ENCODE measurements at regions not wholly inside any gene's neighbourhood (a gene's known extent, or its start where the extent isn't known, plus 50 kb on each side); places are given as distances from the start of the nearest gene placed in this dataset.

DNA sequence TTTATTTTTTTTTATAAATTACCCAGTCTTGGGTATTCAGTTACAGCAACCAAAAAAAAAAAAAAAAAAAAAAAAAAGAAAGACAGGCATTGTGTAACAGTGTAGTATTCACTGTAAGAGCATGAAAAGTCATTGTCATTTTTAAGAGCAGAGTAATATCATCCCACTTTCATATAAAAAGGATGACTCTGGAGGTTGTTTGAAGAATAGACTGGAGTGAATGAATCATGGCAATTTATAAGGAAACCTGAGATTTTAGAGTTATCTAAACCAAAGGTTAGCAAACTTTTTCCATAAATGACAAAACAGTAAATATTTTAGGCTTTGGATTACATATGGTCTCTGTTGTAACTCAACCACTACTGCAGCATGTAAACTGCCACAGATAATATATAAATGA lies 794.9 kb downstream of the NTRK3 start:
- Histone ChIP-seq H3K27ac (no peak overlapping the region), H3K4me1 (no peaks in the 10 kb centered on the region), H3K4me3 (no peak overlapping the region), H3K9me3 (no peaks in the 10 kb centered on the region), H3K36me3 (no peaks in the 10 kb centered on the region), H3K27me3 (replicated peaks in 1 of 7) (no peaks in the 10 kb centered on the region)
- DNase-seq: no peak
- TF ChIP-seq POLR2AphosphoS5 (IDR thresholded peaks at IDR 0.05) (no peak), POLR2A (IDR thresholded peaks at IDR 0.05) (no peak)
- TF ChIP-seq, protein P1, sequence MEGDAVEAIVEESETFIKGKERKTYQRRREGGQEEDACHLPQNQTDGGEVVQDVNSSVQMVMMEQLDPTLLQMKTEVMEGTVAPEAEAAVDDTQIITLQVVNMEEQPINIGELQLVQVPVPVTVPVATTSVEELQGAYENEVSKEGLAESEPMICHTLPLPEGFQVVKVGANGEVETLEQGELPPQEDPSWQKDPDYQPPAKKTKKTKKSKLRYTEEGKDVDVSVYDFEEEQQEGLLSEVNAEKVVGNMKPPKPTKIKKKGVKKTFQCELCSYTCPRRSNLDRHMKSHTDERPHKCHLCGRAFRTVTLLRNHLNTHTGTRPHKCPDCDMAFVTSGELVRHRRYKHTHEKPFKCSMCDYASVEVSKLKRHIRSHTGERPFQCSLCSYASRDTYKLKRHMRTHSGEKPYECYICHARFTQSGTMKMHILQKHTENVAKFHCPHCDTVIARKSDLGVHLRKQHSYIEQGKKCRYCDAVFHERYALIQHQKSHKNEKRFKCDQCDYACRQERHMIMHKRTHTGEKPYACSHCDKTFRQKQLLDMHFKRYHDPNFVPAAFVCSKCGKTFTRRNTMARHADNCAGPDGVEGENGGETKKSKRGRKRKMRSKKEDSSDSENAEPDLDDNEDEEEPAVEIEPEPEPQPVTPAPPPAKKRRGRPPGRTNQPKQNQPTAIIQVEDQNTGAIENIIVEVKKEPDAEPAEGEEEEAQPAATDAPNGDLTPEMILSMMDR (IDR thresholded peaks at IDR 0.05 in 8 of 11, conservative IDR thresholded peaks at IDR 0.05 in 3 of 11): no peak
- intact Hi-C loops (cut with DNase I; ENCODE audit: low total_unique reads): no loop called here

GRCh38 chr15:87454860-87455259 lies 801.7 kb downstream of the NTRK3 start:
- no peak for DNase-seq
- 82 to 100% (median 93%) methylated on average over 1 of the region's 1 CpG for WGBS, 5 donors
- Histone ChIP-seq H3K36me3 (no peaks in the 10 kb centered on the region), H3K27me3 (replicated peaks in 1 of 7) (no peaks in the 10 kb centered on the region), H3K4me1 (no peaks in the 10 kb centered on the region), H3K27ac (no peak overlapping the region), H3K9me3 (peaks cover 0 to 11% (median 0%) of the 10 kb centered on the region in 8 donors), H3K4me3 (no peak overlapping the region)
- TF ChIP-seq POLR2A (IDR thresholded peaks at IDR 0.05) (no peak), POLR2AphosphoS5 (IDR thresholded peaks at IDR 0.05) (no peak)
- TF ChIP-seq, protein P1 (IDR thresholded peaks at IDR 0.05 in 8 of 11, conservative IDR thresholded peaks at IDR 0.05 in 3 of 11): no peak
- intact Hi-C loops (cut with DNase I; ENCODE audit: low total_unique reads): no loop called here

- Histone ChIP-seq H3K4me3 (no peak overlapping the region), H3K27me3 (replicated peaks in 1 of 7) (no peaks in the 10 kb centered on the region), H3K36me3 (no peaks in the 10 kb centered on the region), H3K4me1 (no peaks in the 10 kb centered on the region), H3K27ac (no peak overlapping the region), H3K9me3 (peaks cover 0 to 11% (median 0%) of the 10 kb centered on the region in 8 donors)
- no peak for TF ChIP-seq POLR2A (IDR thresholded peaks at IDR 0.05)
- TF ChIP-seq, protein P1 (IDR thresholded peaks at IDR 0.05 in 8 of 11, conservative IDR thresholded peaks at IDR 0.05 in 3 of 11): no peak
- TF ChIP-seq POLR2AphosphoS5 (IDR thresholded peaks at IDR 0.05): no peak
- DNase-seq: no peak
- WGBS, 5 donors: 18 to 31% (median 21%) methylated on average over 1 of the region's 1 CpG
- intact Hi-C loops (cut with DNase I; ENCODE audit: low total_unique reads): no loop called here
These were observed 806.2 kb downstream of the NTRK3 start for GRCh38 chr15:87450314-87450713.

DNA sequence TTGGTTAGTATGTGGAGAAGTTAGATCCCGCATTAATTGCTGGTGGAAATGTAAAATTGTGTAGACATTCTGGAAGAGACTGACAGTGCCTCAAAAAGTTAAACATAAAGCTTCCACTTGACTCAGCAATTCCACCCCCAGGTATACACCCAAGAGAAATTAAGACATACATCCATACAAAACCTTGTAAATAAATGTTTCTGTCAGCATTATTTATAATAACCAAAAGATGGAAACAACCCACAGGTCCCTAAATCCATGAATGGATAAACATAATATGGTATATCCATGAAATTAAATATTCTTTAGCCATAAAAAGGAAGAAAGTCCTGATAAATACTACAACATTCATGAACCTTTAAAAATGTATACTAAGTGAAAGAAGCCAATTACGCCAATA lies 817.4 kb downstream of the NTRK3 start:
- no peak overlapping the region for H3K4me3 ChIP-seq
- intact Hi-C loops (cut with DNase I; ENCODE audit: low total_unique reads): no loop called here
- H3K27ac ChIP-seq: no peak overlapping the region
- H3K9me3 ChIP-seq: peaks cover 0 to 5% (median 2%) of the 10 kb centered on the region in 8 donors
- no peaks in the 10 kb centered on the region for H3K27me3 ChIP-seq (replicated peaks in 1 of 7)
- no peak for TF ChIP-seq POLR2AphosphoS5 (IDR thresholded peaks at IDR 0.05)
- TF ChIP-seq POLR2A (IDR thresholded peaks at IDR 0.05): no peak
- TF ChIP-seq, protein P1 (IDR thresholded peaks at IDR 0.05 in 8 of 11, conservative IDR thresholded peaks at IDR 0.05 in 3 of 11): no peak
- DNase-seq: no peak
- no peaks in the 10 kb centered on the region for H3K36me3 ChIP-seq
- 64 to 77% (median 67%) methylated on average over 2 of the region's 2 CpGs for WGBS, 5 donors
- no peaks in the 10 kb centered on the region for H3K4me1 ChIP-seq
